H1 (cell line): ENCODE measurements at regions not wholly inside any gene's neighbourhood (a gene's known extent, or its start where the extent isn't known, plus 50 kb on each side); places are given as distances from the start of the nearest gene placed in this dataset.

ENCODE experiments used
- CTCF ChIA-PET: fragments of 300-600 bp; sonication (Branson Sonifier 250); formaldehyde crosslinking; loops from one replicate; lab custom pipeline; 2021; ENCODE audit not compliant: partially characterized antibody; lab: Charles Lee
- POLR2A ChIA-PET: fragments of 300-600 bp; sonication (Branson Sonifier 250); formaldehyde crosslinking; loops from one replicate; lab custom pipeline; 2021; ENCODE audit warnings: inconsistent platforms; ENCODE audit not compliant: partially characterized antibody; lab: Charles Lee
- DNase-seq, 2 experiments: peaks; one replicate each; pipeline versions ENCODE4 v3.0.0 to v3.0.0-alpha.2; 2010 to 2022; ENCODE audit warnings: low spot score in 2 of 2, low read depth in 1 of 2, mixed read lengths in 1 of 2
- FAIRE-seq: peaks from 2 replicates; lab custom pipeline; 2011; peaks lifted over from hg19 to GRCh38; lab: Jason Lieb, UNC
- H2AFZ ChIP-seq: 2 replicates; pipeline ENCODE4 v1.8.1; 2012; ENCODE audit warnings: low read length, inconsistent platforms
- H2AK5ac ChIP-seq: 2 replicates; pipeline ENCODE4 v1.6.1; 2013; ENCODE audit warnings: low read depth, low read length
- H2BK120ac ChIP-seq: replicated peaks from 2 replicates; pipeline ENCODE3; 2013; ENCODE audit warnings: low read depth, low read length, inconsistent platforms
- H2BK12ac ChIP-seq: 2 replicates; pipeline ENCODE4 v1.6.1; 2013; ENCODE audit warnings: low read depth, low read length
- H2BK15ac ChIP-seq: 2 replicates; pipeline ENCODE4 v1.6.1; 2013; ENCODE audit warnings: low read length
- H2BK20ac ChIP-seq: 2 replicates; pipeline ENCODE4 v1.6.1; 2013; ENCODE audit warnings: low read length
- H2BK5ac ChIP-seq: 2 replicates; pipeline ENCODE4 v1.6.1; 2013; ENCODE audit warnings: low read depth, low read length
- H3K14ac ChIP-seq: 2 replicates; pipeline ENCODE4 v1.6.1; 2013; ENCODE audit warnings: inconsistent platforms; ENCODE audit not compliant: insufficient read length
- H3K18ac ChIP-seq: 2 replicates; pipeline ENCODE4 v1.6.1; 2013; ENCODE audit warnings: low read length; ENCODE audit errors: extremely low read depth
- H3K23ac ChIP-seq: 2 replicates; pipeline ENCODE4 v1.6.1; 2013; ENCODE audit warnings: inconsistent platforms; ENCODE audit not compliant: insufficient read length
- H3K23me2 ChIP-seq: 2 replicates; pipeline ENCODE4 v1.6.1; 2013; ENCODE audit warnings: low read depth, low read length
- H3K27ac ChIP-seq: 2 replicates; pipeline ENCODE4 v1.6.1; 2011; ENCODE audit warnings: low read depth, low read length, inconsistent platforms
- H3K27me3 ChIP-seq, 4 experiments: replicated peaks in 1 of 4; 1 replicate in 1 of 4; 2 replicates in 3 of 4; pipeline versions ENCODE4 v1.6.1 to v1.8.1; 2011 to 2013; ENCODE audit warnings: low read length in 3 of 4, mild to moderate bottlenecking in 3 of 4, inconsistent platforms in 2 of 4, mixed read lengths in 2 of 4, moderate library complexity in 1 of 4; ENCODE audit not compliant: control insufficient read depth in 3 of 4, insufficient read depth in 3 of 4; ENCODE audit errors: extremely low read depth in 1 of 4
- H3K36me3 ChIP-seq, 4 experiments: 2 replicates each; pipeline versions ENCODE4 v1.6.1 to v1.8.1; 2011 to 2013; ENCODE audit warnings: mild to moderate bottlenecking in 4 of 4, low read length in 3 of 4, moderate library complexity in 2 of 4, control low read depth in 1 of 4, inconsistent platforms in 1 of 4; ENCODE audit not compliant: insufficient read depth in 4 of 4, control insufficient read depth in 2 of 4
- H3K4ac ChIP-seq: replicated peaks from 2 replicates; pipeline ENCODE3; 2013; ENCODE audit warnings: low read length, low read depth, mixed read lengths, inconsistent platforms; ENCODE audit not compliant: insufficient read length
- H3K4me1 ChIP-seq, 4 experiments: replicated peaks in 1 of 4; 1 replicate in 1 of 4; 2 replicates in 3 of 4; pipeline versions ENCODE4 v1.6.1 to v1.8.1; 2011 to 2013; ENCODE audit warnings: low read length in 3 of 4, inconsistent platforms in 2 of 4, mixed read lengths in 1 of 4; ENCODE audit not compliant: insufficient read depth in 4 of 4, control insufficient read depth in 3 of 4
- H3K4me2 ChIP-seq, 2 experiments: 2 replicates each; pipeline versions ENCODE4 v1.6.1 to v1.8.1; 2011 to 2013; ENCODE audit warnings: low read depth in 2 of 2, low read length in 2 of 2, control low read depth in 1 of 2, inconsistent platforms in 1 of 2, mild to moderate bottlenecking in 1 of 2; ENCODE audit not compliant: insufficient read depth in 1 of 2
- H3K4me3 ChIP-seq, 4 experiments: fragments of 200-600, 300-600 bp in 1 of 4; sonication (generic), shearing (Covaris generic), sonication (Bioruptor Twin) in 1 of 4; 2 replicates each; pipeline versions ENCODE4 v1.5.1 to v1.8.1; 2011 to 2016; ENCODE audit warnings: low read length in 4 of 4, low read depth in 3 of 4, control low read depth in 2 of 4, inconsistent platforms in 2 of 4, mild to moderate bottlenecking in 2 of 4, mixed read lengths in 1 of 4, moderate library complexity in 1 of 4; ENCODE audit not compliant: insufficient read depth in 2 of 4; ENCODE audit errors: extremely low read depth in 1 of 4
- H3K56ac ChIP-seq: replicated peaks from 2 replicates; pipeline ENCODE3; 2013; ENCODE audit warnings: low read depth, mild to moderate bottlenecking, mixed read lengths, low read length, inconsistent platforms; ENCODE audit not compliant: insufficient read length
- H3K79me1 ChIP-seq: 2 replicates; pipeline ENCODE4 v1.6.1; 2013; ENCODE audit warnings: low read depth, low read length, control low read depth
- H3K79me2 ChIP-seq, 2 experiments: 2 replicates each; pipeline versions ENCODE4 v1.6.1 to v1.8.1; 2012 to 2013; ENCODE audit warnings: low read length in 2 of 2, mild to moderate bottlenecking in 2 of 2, inconsistent platforms in 1 of 2; ENCODE audit not compliant: insufficient read depth in 2 of 2, control insufficient read depth in 1 of 2
- H3K9ac ChIP-seq, 4 experiments: replicated peaks in 1 of 4; 1 replicate in 1 of 4; 2 replicates in 3 of 4; pipeline versions ENCODE4 v1.6.1 to v1.8.1; 2011 to 2013; ENCODE audit warnings: low read depth in 3 of 4, low read length in 3 of 4, control low read depth in 2 of 4, mild to moderate bottlenecking in 2 of 4, moderate library complexity in 2 of 4, inconsistent platforms in 1 of 4; ENCODE audit errors: extremely low read depth in 1 of 4
- H3K9me3 ChIP-seq, 2 experiments: 2 replicates each; pipeline versions ENCODE4 v1.6.1 to v1.8.1; 2012 to 2013; ENCODE audit warnings: mild to moderate bottlenecking in 2 of 2, moderate library complexity in 2 of 2, control low read depth in 1 of 2, inconsistent platforms in 1 of 2, low read depth in 1 of 2, low read length in 1 of 2, mixed read lengths in 1 of 2; ENCODE audit not compliant: insufficient read depth in 2 of 2
- H4K20me1 ChIP-seq, 2 experiments: replicated peaks in 1 of 2; 2 replicates each; pipeline versions ENCODE3 to v1.8.1; 2011 to 2013; ENCODE audit warnings: inconsistent platforms in 2 of 2, low read length in 2 of 2, mild to moderate bottlenecking in 1 of 2; ENCODE audit not compliant: insufficient read depth in 2 of 2, control insufficient read depth in 1 of 2
- H4K5ac ChIP-seq: 2 replicates; pipeline ENCODE4 v1.6.1; 2013; ENCODE audit warnings: low read length, low read depth, mixed read lengths, inconsistent platforms; ENCODE audit not compliant: insufficient read length
- H4K8ac ChIP-seq: 2 replicates; pipeline ENCODE4 v1.8.0; 2013; ENCODE audit warnings: mild to moderate bottlenecking, moderate library complexity, low read length, inconsistent platforms; ENCODE audit not compliant: insufficient read depth; ENCODE audit errors: extremely low read depth
- H4K91ac ChIP-seq: replicated peaks from 2 replicates; pipeline ENCODE3; 2013; ENCODE audit warnings: low read length, mixed read lengths, inconsistent platforms; ENCODE audit not compliant: insufficient read length
- BRCA1 ChIP-seq: IDR thresholded peaks from 2 replicates; pipeline ENCODE4 v1.6.1; 2012; ENCODE audit warnings: low read depth, low read length, improper control_type of control experiment
- EP300 ChIP-seq, 2 experiments: IDR thresholded peaks; 1 replicate in 1 of 2; 2 replicates in 1 of 2; pipeline ENCODE4 v1.6.1; 2011 to 2012; ENCODE audit warnings: low read depth in 2 of 2, low read length in 2 of 2, mild to moderate bottlenecking in 2 of 2, borderline replicate concordance in 1 of 2, inconsistent platforms in 1 of 2, moderate library complexity in 1 of 2
- KDM1A ChIP-seq: fragments of 200-600, 300-600 bp; sonication (generic); IDR thresholded peaks from 2 replicates; pipeline ENCODE4 v1.7.1; 2016; ENCODE audit warnings: mild to moderate bottlenecking, low read length, borderline replicate concordance
- RFX5 ChIP-seq: IDR thresholded peaks from 2 replicates; pipeline ENCODE4 v1.6.1; 2011; ENCODE audit warnings: low read depth, low read length, improper control_type of control experiment, borderline replicate concordance
- TBP ChIP-seq: IDR thresholded peaks from 2 replicates; pipeline ENCODE4 v1.6.1; 2011; ENCODE audit warnings: low read depth, low read length, improper control_type of control experiment
- WGBS, 2 experiments: shearing (Covaris generic) in 1 of 2; methylation state at CpG; one replicate each; pipeline versions ENCODE4 v1.1.6 to v1.1.7; 2013 to 2015; ENCODE audit warnings: low lambda C conversion rate in 2 of 2, mixed read lengths in 2 of 2, inconsistent platforms in 1 of 2, low coverage in 1 of 2, missing lambda C conversion rate in 1 of 2; ENCODE audit not compliant: insufficient replicate concordance in 2 of 2, insufficient coverage in 1 of 2, insufficient read length in 1 of 2; ENCODE audit errors: extremely low coverage in 1 of 2, missing lambda C conversion rate in 1 of 2; 5-methylcytosine and 5-hydroxymethylcytosine counted together

GRCh38 chr3:182027366-182027765 is 315.6 kb downstream of the SOX2 start:
- Histone ChIP-seq H2AFZ (no peak overlapping the region), H3K27me3 (no peaks in the 10 kb centered on the region), H3K36me3 (no peaks in the 10 kb centered on the region), H3K4me1 (no peaks in the 10 kb centered on the region), H3K79me2 (no peaks in the 10 kb centered on the region), H3K79me1 (no peaks in the 10 kb centered on the region), H4K91ac (no peak overlapping the region), H3K4me2 (no peak overlapping the region), H2BK12ac (no peak overlapping the region), H3K14ac (no peak overlapping the region), H2BK15ac (no peak overlapping the region), H3K18ac (no peak overlapping the region), H3K27ac (no peak overlapping the region), H3K23ac (no peak overlapping the region), H3K4ac (no peak overlapping the region), H4K5ac (no peak overlapping the region), H3K56ac (no peak overlapping the region), H3K9ac (no peak overlapping the region), H2BK120ac (no peak overlapping the region), H3K23me2 (no peaks in the 10 kb centered on the region), H4K20me1 (no peaks in the 10 kb centered on the region), H2BK5ac (no peak overlapping the region), H4K8ac (no peak overlapping the region), H2AK5ac (no peak overlapping the region), H3K9me3 (no peaks in the 10 kb centered on the region), H2BK20ac (no peak overlapping the region), H3K4me3 (no peak overlapping the region)
- no peak for TF ChIP-seq BRCA1
- no peak for TF ChIP-seq KDM1A
- no peak for TF ChIP-seq RFX5
- no peak for TF ChIP-seq TBP
- TF ChIP-seq EP300 (IDR thresholded peaks at IDR 0.05; ENCODE audit: borderline replicate concordance in 1 of 2, low read depth in 2 of 2, low read length in 2 of 2): no peak
- DNase-seq (no peak), FAIRE-seq (no peak)
- ChIA-PET CTCF (interaction anchor here (1.2 kb wide), 1 partner anchor 39 kb away, joined by 3 read pairs; no protein-coding TSS in a partner anchor), POLR2A (no interaction called here)
- WGBS, 2 experiments: 91% methylated on average over 1 of the region's 1 CpG; no CpG with 5 or more reads in 1 of the 2 experiments
